ENCODE measurements at regions not wholly inside any gene's neighbourhood (a gene's known extent, or its start where the extent isn't known, plus 50 kb on each side); places are given as distances from the start of the nearest gene placed in this dataset.
"Not testable (repeated sequence)": the region's sequence is repeated elsewhere in the genome, so short reads cannot be mapped to it uniquely, and the experiment has no call there.

GRCh38 chr18:11458447-11458846 is 150.9 kb upstream of the SLC35G4 start:
- no peak for DNase-seq

- not testable (repeated sequence) for DNase-seq
These were observed 151.5 kb upstream of the SLC35G4 start for GRCh38 chr18:11457853-11458252.

- no peak for DNase-seq
These were observed 155.4 kb upstream of the SLC35G4 start for GRCh38 chr18:11454040-11454439.

GRCh38 chr18:11444169-11444568 is 165.2 kb upstream of the SLC35G4 start:
- DNase-seq, result not testable (repeated sequence)

- no peak for DNase-seq
These were observed 172.3 kb upstream of the SLC35G4 start for GRCh38 chr18:11437046-11437445.

GRCh38 chr18:11432360-11432811 is 177.0 kb upstream of the SLC35G4 start:
- DNase-seq, result no peak

GRCh38 chr18:11429876-11430275 is 179.5 kb upstream of the SLC35G4 start:
- DNase-seq, result no peak

- no peak for DNase-seq
These were observed 184.2 kb upstream of the SLC35G4 start for GRCh38 chr18:11425211-11425610.

- no peak for DNase-seq
These were observed 190.1 kb upstream of the SLC35G4 start for GRCh38 chr18:11419338-11419737.

GRCh38 chr18:11412811-11413210 is 196.6 kb upstream of the SLC35G4 start:
- DNase-seq, result no peak

- no peak for DNase-seq
These were observed 198.3 kb upstream of the SLC35G4 start for GRCh38 chr18:11411048-11411447.

- DNase-seq, result no peak
These were observed 200.8 kb upstream of the SLC35G4 start for GRCh38 chr18:11408555-11409065.

- DNase-seq, result no peak
These were observed 201.5 kb upstream of the SLC35G4 start for GRCh38 chr18:11407940-11408339.

GRCh38 chr18:11405804-11406203 is 203.6 kb upstream of the SLC35G4 start:
- no peak for DNase-seq

GRCh38 chr18:11400703-11401102 is 208.7 kb upstream of the SLC35G4 start:
- DNase-seq, result no peak

- DNase-seq, result no peak
These were observed 210.8 kb upstream of the SLC35G4 start for GRCh38 chr18:11398625-11399024.

- no peak for DNase-seq
These were observed 216.2 kb upstream of the SLC35G4 start for GRCh38 chr18:11392980-11393885.

GRCh38 chr18:11392292-11392691 is 217.1 kb upstream of the SLC35G4 start:
- DNase-seq, result no peak

- no peak for DNase-seq
These were observed 217.7 kb upstream of the SLC35G4 start for GRCh38 chr18:11391661-11392060.

- DNase-seq, result no peak
These were observed 220.4 kb upstream of the SLC35G4 start for GRCh38 chr18:11388755-11389680.

- no peak for DNase-seq
These were observed 221.5 kb upstream of the SLC35G4 start for GRCh38 chr18:11387880-11388279.

- no peak for DNase-seq
These were observed 226.0 kb upstream of the SLC35G4 start for GRCh38 chr18:11383381-11383780.

- DNase-seq, result no peak
These were observed 228.4 kb upstream of the SLC35G4 start for GRCh38 chr18:11380968-11381367.

All from CD4-positive, alpha-beta T cell treated with Interleukin-6 for 4 hours (primary cell).